GM12892 (cell line): ENCODE measurements at regions not wholly inside any gene's neighbourhood (a gene's known extent, or its start where the extent isn't known, plus 50 kb on each side); places are given as distances from the start of the nearest gene placed in this dataset.

Experiments used
- DNase-seq: peaks from one replicate; pipeline ENCODE4 v3.0.0; 2011; ENCODE audit not compliant: insufficient read length
- FAIRE-seq: peaks from 2 replicates; lab custom pipeline; 2011; peaks lifted over from hg19 to GRCh38; lab: Jason Lieb, UNC
- POLR2A ChIP-seq: IDR thresholded peaks from 2 replicates; pipeline ENCODE4 v1.6.1; 2011; ENCODE audit warnings: low read depth, low read length, control low read depth
- POLR2AphosphoS5 ChIP-seq: IDR thresholded peaks from 2 replicates; pipeline ENCODE4 v1.6.1; 2011; ENCODE audit warnings: low read depth, low read length, control low read depth
- TAF1 ChIP-seq: IDR thresholded peaks from 2 replicates; pipeline ENCODE4 v1.6.1; 2011; ENCODE audit warnings: low read depth, mild to moderate bottlenecking, control low read depth, low read length, borderline replicate concordance

GRCh38 chr16:35188288-35189155 is 1729.1 kb downstream of the TP53TG3F start:
- no peak for FAIRE-seq
- TF ChIP-seq TAF1 (no peak), POLR2A (no peak), POLR2AphosphoS5 (no peak)
- DNase-seq = no peak

- no peak for TF ChIP-seq POLR2AphosphoS5
- no peak for DNase-seq
- FAIRE-seq = no peak
Measured at GRCh38 chr16:35192993-35193392, 1733.6 kb downstream of the TP53TG3F start.

GRCh38 chr16:35193956-35194355 is 1734.5 kb downstream of the TP53TG3F start:
- no peak for FAIRE-seq
- DNase-seq = no peak
- TF ChIP-seq POLR2AphosphoS5 = no peak
- no peak for TF ChIP-seq POLR2A
- TF ChIP-seq TAF1 = no peak

- no peak for FAIRE-seq
Measured at GRCh38 chr16:35194681-35195080, 1735.3 kb downstream of the TP53TG3F start.

GRCh38 chr16:35195173-35195863 is 1735.9 kb downstream of the TP53TG3F start:
- FAIRE-seq = no peak
- no peak for TF ChIP-seq POLR2A
- TF ChIP-seq POLR2AphosphoS5 = no peak
- TF ChIP-seq TAF1 = no peak
- DNase-seq = no peak

More at GRCh38 chr16:35194681-35195080, 1735.3 kb downstream of the TP53TG3F start:
- no peak for TF ChIP-seq POLR2A
- TF ChIP-seq TAF1 = no peak
- no peak for TF ChIP-seq POLR2AphosphoS5
- DNase-seq = no peak

- no peak for FAIRE-seq
Measured at GRCh38 chr16:35195864-35196216, 1736.4 kb downstream of the TP53TG3F start.

GRCh38 chr16:35196313-35196712 is 1736.9 kb downstream of the TP53TG3F start:
- TF ChIP-seq POLR2AphosphoS5 (no peak), POLR2A (no peak), TAF1 (no peak)
- FAIRE-seq (no peak), DNase-seq (no peak)

More at GRCh38 chr16:35195864-35196216, 1736.4 kb downstream of the TP53TG3F start:
- DNase-seq = no peak
- TF ChIP-seq POLR2AphosphoS5 (no peak), POLR2A (no peak), TAF1 (no peak)

GRCh38 chr16:35197656-35198055 is 1738.2 kb downstream of the TP53TG3F start:
- TF ChIP-seq POLR2A (no peak), POLR2AphosphoS5 (no peak), TAF1 (no peak)
- DNase-seq (no peak), FAIRE-seq (no peak)

GRCh38 chr16:35198223-35199199 is 1739.1 kb downstream of the TP53TG3F start:
- TF ChIP-seq POLR2A (no peak), POLR2AphosphoS5 (no peak)
- DNase-seq (no peak), FAIRE-seq (no peak)

GRCh38 chr16:35200662-35201061 is 1741.2 kb downstream of the TP53TG3F start:
- no peak for FAIRE-seq
- TF ChIP-seq TAF1 = no peak
- DNase-seq = no peak

- DNase-seq (no peak), FAIRE-seq (no peak)
- TF ChIP-seq POLR2AphosphoS5 = no peak
- TF ChIP-seq POLR2A = no peak
- TF ChIP-seq TAF1 = no peak
Measured at GRCh38 chr16:35201151-35201550, 1741.7 kb downstream of the TP53TG3F start.
